Lung (tissue), 11 donors: ENCODE measurements at regions not wholly inside any gene's neighbourhood (a gene's known extent, or its start where the extent isn't known, plus 50 kb on each side); places are given as distances from the start of the nearest gene placed in this dataset.
A peak's percentile ranks its signal among the peaks of the same experiment; 100 is the strongest.

Experiments used
- ATAC-seq: fragments of 200-7000 bp; cut with Tn5 transposase; one replicate; pipeline ENCODE4 v1.9.1; 2020; ENCODE audit warnings: moderate number of reproducible peaks; ENCODE audit not compliant: insufficient read depth, low FRiP score
- DNase-seq, 3 donors: peaks; one replicate each; pipeline ENCODE4 v3.0.0-alpha.2; 2013 to 2017
- H3K27ac ChIP-seq, 2 donors: one replicate each; pipeline ENCODE4 v1.5.1; 2013; ENCODE audit warnings: mild to moderate bottlenecking in 2 of 2, moderate library complexity in 2 of 2, control low read depth in 1 of 2, inconsistent platforms in 1 of 2, low read depth in 1 of 2, low read length in 1 of 2
- H3K27me3 ChIP-seq, 3 donors: one replicate each; pipeline ENCODE4 v1.5.1; 2013; ENCODE audit warnings: low read length in 2 of 3; ENCODE audit not compliant: control insufficient read depth in 3 of 3, insufficient read depth in 3 of 3
- H3K36me3 ChIP-seq, 4 donors: one replicate each; pipeline ENCODE4 v1.5.1; 2013; ENCODE audit warnings: low read length in 4 of 4, mild to moderate bottlenecking in 1 of 4, moderate library complexity in 1 of 4; ENCODE audit not compliant: control insufficient read depth in 4 of 4, insufficient read depth in 4 of 4
- H3K4me1 ChIP-seq, 5 donors: one replicate each; pipeline ENCODE4 v1.5.1; 2013; ENCODE audit warnings: low read length in 5 of 5, mild to moderate bottlenecking in 2 of 5, moderate library complexity in 1 of 5; ENCODE audit not compliant: control insufficient read depth in 5 of 5, insufficient read depth in 5 of 5
- H3K4me3 ChIP-seq: one replicate; pipeline ENCODE4 v1.5.1; 2013; ENCODE audit warnings: mild to moderate bottlenecking, control low read depth, moderate library complexity
- H3K9ac ChIP-seq, 2 donors: one replicate each; pipeline ENCODE4 v1.5.1; 2013; ENCODE audit warnings: low read length in 2 of 2, control low read depth in 1 of 2; ENCODE audit not compliant: insufficient read depth in 1 of 2
- H3K9me3 ChIP-seq, 4 donors: one replicate each; pipeline ENCODE4 v1.5.1; 2013; ENCODE audit warnings: low read length in 3 of 4, mild to moderate bottlenecking in 1 of 4, moderate library complexity in 1 of 4; ENCODE audit not compliant: control insufficient read depth in 4 of 4, insufficient read depth in 3 of 4
- WGBS, 2 donors: extraction: QIAGEN DNeasy Blood & Tissue Kit; methylation state at CpG; one replicate each; pipeline ENCODE4 v1.1.7; 2013; 5-methylcytosine and 5-hydroxymethylcytosine counted together
- TF ChIP-seq, protein P1 (sequence below): IDR thresholded peaks from 2 replicates; pipeline ENCODE4 v1.5.1; 2012; ENCODE audit warnings: mild to moderate bottlenecking; ENCODE audit errors: control extremely low read depth, extremely low read depth
- donor health status: control.
- donor health status: control.
- donor health status: Bipolar disorder and iron deficiency.
- donor health status: healthy.
- donor health status: DM: yes; HTN: yes; CAD: no.

GRCh38 chr18:78918707-78919106 is 60.9 kb upstream of the SALL3 start:
- Histone ChIP-seq H3K27ac (no peak overlapping the region), H3K9me3 (peaks cover 0 to 11% (median 0%) of the 10 kb centered on the region in 4 donors), H3K4me3 (no peak overlapping the region), H3K27me3 (peaks cover 0 to 8% (median 0%) of the 10 kb centered on the region in 3 donors), H3K36me3 (no peaks in the 10 kb centered on the region), H3K9ac (no peak overlapping the region), H3K4me1 (peaks cover 0 to 6% (median 0%) of the 10 kb centered on the region in 5 donors)
- TF ChIP-seq, protein P1, sequence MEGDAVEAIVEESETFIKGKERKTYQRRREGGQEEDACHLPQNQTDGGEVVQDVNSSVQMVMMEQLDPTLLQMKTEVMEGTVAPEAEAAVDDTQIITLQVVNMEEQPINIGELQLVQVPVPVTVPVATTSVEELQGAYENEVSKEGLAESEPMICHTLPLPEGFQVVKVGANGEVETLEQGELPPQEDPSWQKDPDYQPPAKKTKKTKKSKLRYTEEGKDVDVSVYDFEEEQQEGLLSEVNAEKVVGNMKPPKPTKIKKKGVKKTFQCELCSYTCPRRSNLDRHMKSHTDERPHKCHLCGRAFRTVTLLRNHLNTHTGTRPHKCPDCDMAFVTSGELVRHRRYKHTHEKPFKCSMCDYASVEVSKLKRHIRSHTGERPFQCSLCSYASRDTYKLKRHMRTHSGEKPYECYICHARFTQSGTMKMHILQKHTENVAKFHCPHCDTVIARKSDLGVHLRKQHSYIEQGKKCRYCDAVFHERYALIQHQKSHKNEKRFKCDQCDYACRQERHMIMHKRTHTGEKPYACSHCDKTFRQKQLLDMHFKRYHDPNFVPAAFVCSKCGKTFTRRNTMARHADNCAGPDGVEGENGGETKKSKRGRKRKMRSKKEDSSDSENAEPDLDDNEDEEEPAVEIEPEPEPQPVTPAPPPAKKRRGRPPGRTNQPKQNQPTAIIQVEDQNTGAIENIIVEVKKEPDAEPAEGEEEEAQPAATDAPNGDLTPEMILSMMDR: no peak
- ATAC-seq: no peak
- no peak for DNase-seq
- 72 to 80% methylated on average over 8 of the region's 8 CpGs for WGBS, 2 donors

DNA sequence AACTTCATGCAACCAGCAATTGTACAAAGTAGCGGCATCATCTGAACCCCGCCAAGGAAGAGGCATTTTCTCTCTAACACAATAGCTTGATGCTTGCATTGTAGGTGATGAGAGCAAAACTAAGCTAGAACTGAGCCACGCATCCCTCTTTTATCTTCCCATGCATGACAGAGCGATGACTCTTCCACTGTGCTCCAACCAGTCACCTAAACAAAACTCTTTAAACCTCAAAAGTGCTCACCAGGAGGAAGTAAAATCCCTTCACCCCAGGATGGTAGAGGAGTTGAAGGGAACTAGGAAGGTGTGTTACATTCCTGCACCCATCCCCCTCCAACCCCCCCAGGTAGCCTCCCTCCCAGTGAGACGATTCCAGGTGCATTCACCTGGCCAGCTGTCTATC is 59.7 kb upstream of the SALL3 start:
- no peak overlapping the region for H3K4me3 ChIP-seq
- H3K27me3 ChIP-seq: peaks cover 0 to 4% (median 0%) of the 10 kb centered on the region in 3 donors
- WGBS, 2 donors: 84 to 87% methylated on average over 5 of the region's 5 CpGs
- ATAC-seq (no peak), DNase-seq (no peak)
- H3K9ac ChIP-seq: no peak overlapping the region
- H3K4me1 ChIP-seq: peaks cover 0 to 6% (median 0%) of the 10 kb centered on the region in 5 donors
- H3K27ac ChIP-seq: no peak overlapping the region
- TF ChIP-seq, protein P1: no peak
- H3K9me3 ChIP-seq: peaks cover 0 to 5% (median 0%) of the 10 kb centered on the region in 4 donors
- H3K36me3 ChIP-seq: no peaks in the 10 kb centered on the region

DNA sequence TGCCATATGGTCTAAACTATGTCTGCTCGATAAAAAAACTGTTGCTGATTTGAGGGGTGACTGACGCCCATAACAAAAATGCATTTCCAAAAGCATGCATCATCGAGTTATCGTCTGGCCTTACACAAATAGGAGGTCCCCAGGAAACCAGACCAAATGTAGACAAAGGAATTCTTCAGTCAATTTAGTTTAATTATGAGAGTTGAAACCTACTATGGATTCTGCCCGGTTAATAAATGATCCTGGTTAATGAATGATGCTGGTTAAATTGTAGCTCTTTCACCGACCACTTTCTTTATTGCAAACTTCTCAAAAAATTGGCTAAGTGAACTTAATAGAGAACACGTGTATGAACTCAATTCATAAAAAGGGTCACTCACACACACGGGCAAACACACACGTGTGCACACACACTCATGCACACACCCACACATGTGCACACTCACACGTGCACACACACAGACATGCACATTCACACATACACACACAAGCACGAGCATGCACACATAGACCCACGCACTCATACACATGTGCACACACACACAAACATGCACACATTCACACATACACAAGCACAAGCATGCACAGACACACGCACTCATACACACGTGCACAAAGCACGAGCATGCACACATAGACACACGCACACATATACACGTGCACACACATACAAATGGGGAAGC is 59.0 kb upstream of the SALL3 start:
- no peak overlapping the region for H3K4me3 ChIP-seq
- TF ChIP-seq, protein P1: no peak
- no peaks in the 10 kb centered on the region for H3K36me3 ChIP-seq
- H3K9ac ChIP-seq: no peak overlapping the region
- ATAC-seq (no peak), DNase-seq (peak in 1 of 3 donors; percentile 8)
- H3K4me1 ChIP-seq: peaks cover 0 to 6% (median 0%) of the 10 kb centered on the region in 5 donors
- H3K9me3 ChIP-seq: peaks cover 0 to 7% (median 0%) of the 10 kb centered on the region in 4 donors
- no peak overlapping the region for H3K27ac ChIP-seq
- WGBS, 2 donors: 81 to 90% methylated on average over 17 of the region's 17 CpGs
- H3K27me3 ChIP-seq: peaks cover 0 to 3% (median 0%) of the 10 kb centered on the region in 3 donors

DNA sequence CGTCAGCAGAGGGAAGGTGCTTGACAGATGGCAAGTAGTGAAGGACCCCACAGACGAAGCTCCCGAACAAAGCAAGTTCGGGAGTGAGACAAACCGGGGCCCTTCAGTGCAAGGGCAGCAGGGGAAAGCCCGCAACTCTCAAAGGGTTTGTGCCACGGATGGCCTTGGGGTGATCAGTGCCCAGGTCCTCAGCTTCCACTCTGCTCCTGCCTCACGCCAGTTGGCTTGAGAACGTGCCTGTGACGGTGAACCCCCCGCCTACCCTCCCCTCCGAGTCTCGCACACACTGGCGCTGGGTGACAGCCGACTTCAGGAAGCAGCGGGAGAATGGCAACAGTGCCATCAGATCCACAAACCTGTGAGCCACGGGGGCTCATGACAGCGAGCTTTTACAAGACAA is 56.8 kb upstream of the SALL3 start:
- TF ChIP-seq, protein P1: no peak
- Histone ChIP-seq H3K9me3 (peaks cover 0 to 11% (median 0%) of the 10 kb centered on the region in 4 donors), H3K27me3 (peaks cover 0 to 3% (median 0%) of the 10 kb centered on the region in 3 donors), H3K4me1 (peaks cover 0 to 6% (median 0%) of the 10 kb centered on the region in 5 donors), H3K27ac (no peak overlapping the region), H3K36me3 (no peaks in the 10 kb centered on the region), H3K4me3 (no peak overlapping the region), H3K9ac (no peak overlapping the region)
- 85 to 89% methylated on average over 18 of the region's 18 CpGs for WGBS, 2 donors
- DNase-seq: no peak
- no peak for ATAC-seq
